ENCODE measurements at regions not wholly inside any gene's neighbourhood (a gene's known extent, or its start where the extent isn't known, plus 50 kb on each side); places are given as distances from the start of the nearest gene placed in this dataset.

DNA sequence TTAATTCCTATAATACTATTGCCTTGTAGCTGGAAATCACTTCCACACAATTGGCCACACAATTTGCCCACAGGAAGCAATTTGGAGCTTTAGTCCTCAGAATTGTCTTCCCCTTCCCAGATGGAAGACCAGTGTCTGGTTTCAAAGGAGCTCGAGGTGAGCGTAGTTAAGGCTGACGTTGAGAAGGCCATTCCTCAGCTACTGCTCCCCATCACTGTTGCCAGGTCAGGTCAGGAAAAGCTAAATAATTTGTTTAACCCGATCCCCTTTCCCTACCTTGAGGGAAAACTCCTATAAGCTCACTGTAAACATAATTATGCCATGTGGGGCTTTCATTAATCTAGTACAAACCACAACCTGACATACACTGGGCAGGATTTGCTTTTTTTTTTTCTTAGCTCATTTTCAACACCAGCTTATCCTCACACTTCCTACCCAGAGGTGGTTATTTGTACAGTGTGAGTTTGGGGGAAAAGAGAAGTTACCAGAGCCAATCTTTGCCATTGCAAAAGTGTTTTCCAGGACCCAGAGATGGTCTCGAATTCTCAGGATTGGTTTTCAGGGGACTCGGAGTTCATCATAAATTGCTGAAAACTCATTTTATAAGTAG is 242.7 kb downstream of the CLIC5 start:
- no peak for DNase-seq
- Mint-ChIP-seq H3K27ac (ENCODE audit: unreplicated experiment) (no peak overlapping the region), H3K4me1 (ENCODE audit: low read depth, unreplicated experiment) (no peaks in the 10 kb centered on the region), H3K4me3 (ENCODE audit: unreplicated experiment) (no peak overlapping the region), H3K36me3 (ENCODE audit: unreplicated experiment) (no peaks in the 10 kb centered on the region), H3K27me3 (ENCODE audit: unreplicated experiment) (no peaks in the 10 kb centered on the region), H3K9me3 (ENCODE audit: unreplicated experiment) (peaks cover 2% of the 10 kb centered on the region)
- TF ChIP-seq, protein P1, sequence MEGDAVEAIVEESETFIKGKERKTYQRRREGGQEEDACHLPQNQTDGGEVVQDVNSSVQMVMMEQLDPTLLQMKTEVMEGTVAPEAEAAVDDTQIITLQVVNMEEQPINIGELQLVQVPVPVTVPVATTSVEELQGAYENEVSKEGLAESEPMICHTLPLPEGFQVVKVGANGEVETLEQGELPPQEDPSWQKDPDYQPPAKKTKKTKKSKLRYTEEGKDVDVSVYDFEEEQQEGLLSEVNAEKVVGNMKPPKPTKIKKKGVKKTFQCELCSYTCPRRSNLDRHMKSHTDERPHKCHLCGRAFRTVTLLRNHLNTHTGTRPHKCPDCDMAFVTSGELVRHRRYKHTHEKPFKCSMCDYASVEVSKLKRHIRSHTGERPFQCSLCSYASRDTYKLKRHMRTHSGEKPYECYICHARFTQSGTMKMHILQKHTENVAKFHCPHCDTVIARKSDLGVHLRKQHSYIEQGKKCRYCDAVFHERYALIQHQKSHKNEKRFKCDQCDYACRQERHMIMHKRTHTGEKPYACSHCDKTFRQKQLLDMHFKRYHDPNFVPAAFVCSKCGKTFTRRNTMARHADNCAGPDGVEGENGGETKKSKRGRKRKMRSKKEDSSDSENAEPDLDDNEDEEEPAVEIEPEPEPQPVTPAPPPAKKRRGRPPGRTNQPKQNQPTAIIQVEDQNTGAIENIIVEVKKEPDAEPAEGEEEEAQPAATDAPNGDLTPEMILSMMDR (IDR thresholded peaks at IDR 0.05; ENCODE audit: partially characterized antibody, unreplicated experiment), result no peak

DNA sequence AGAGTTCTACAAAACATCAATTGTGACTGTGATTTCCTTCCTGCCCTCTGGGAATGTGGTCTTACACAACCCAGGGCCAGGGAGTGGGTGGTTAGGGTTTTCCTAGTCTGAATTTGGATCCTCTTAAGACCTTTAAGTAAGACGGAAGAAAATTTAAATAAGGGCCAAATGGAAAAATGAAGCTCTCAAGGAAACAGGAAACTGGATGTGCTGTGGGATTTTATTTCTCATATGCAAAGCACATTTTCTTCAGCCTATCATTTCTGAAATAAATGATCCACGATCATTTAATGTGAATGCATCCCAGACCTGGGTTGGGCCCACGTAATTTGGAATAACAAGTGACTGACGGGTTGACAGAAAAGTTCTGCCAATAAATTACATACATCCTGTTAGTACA is 243.6 kb downstream of the CLIC5 start:
- H3K4me1 Mint-ChIP-seq (ENCODE audit: low read depth, unreplicated experiment), result no peaks in the 10 kb centered on the region
- no peak overlapping the region for H3K27ac Mint-ChIP-seq (ENCODE audit: unreplicated experiment)

DNA sequence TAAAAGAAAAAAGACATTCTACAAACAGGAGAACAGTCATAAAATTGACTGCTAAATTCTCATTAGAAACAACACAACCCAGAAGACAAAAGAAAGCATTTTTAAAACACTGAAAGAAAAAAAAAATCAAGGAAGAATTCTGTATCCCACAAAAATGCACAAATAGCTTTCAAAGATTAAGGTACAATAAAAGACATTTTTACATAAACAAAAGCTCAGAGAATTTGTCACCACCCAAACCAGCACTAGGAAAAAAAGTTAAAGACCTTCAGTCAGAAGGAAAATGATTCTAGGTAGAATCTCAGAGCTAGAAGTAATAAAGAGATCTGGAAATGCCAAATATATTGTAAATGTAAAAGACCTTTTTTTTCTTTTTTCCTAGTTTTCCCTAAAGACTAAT is 252.4 kb downstream of the CLIC5 start:
- no peak for DNase-seq
- TF ChIP-seq, protein P1 (IDR thresholded peaks at IDR 0.05; ENCODE audit: partially characterized antibody, unreplicated experiment), result no peak
- Mint-ChIP-seq H3K36me3 (ENCODE audit: unreplicated experiment) (no peaks in the 10 kb centered on the region), H3K27ac (ENCODE audit: unreplicated experiment) (no peak overlapping the region), H3K27me3 (ENCODE audit: unreplicated experiment) (no peaks in the 10 kb centered on the region), H3K4me1 (ENCODE audit: low read depth, unreplicated experiment) (no peaks in the 10 kb centered on the region), H3K9me3 (ENCODE audit: unreplicated experiment) (no peaks in the 10 kb centered on the region), H3K4me3 (ENCODE audit: unreplicated experiment) (no peak overlapping the region)

More for the DNA sequence above, 243.6 kb downstream of the CLIC5 start:
- no peaks in the 10 kb centered on the region for H3K36me3 Mint-ChIP-seq (ENCODE audit: unreplicated experiment)
- H3K9me3 Mint-ChIP-seq (ENCODE audit: unreplicated experiment), result peaks cover 2% of the 10 kb centered on the region
- TF ChIP-seq, protein P1 (IDR thresholded peaks at IDR 0.05; ENCODE audit: partially characterized antibody, unreplicated experiment), result no peak
- no peak overlapping the region for H3K4me3 Mint-ChIP-seq (ENCODE audit: unreplicated experiment)
- no peaks in the 10 kb centered on the region for H3K27me3 Mint-ChIP-seq (ENCODE audit: unreplicated experiment)
- DNase-seq, result no peak

DNA sequence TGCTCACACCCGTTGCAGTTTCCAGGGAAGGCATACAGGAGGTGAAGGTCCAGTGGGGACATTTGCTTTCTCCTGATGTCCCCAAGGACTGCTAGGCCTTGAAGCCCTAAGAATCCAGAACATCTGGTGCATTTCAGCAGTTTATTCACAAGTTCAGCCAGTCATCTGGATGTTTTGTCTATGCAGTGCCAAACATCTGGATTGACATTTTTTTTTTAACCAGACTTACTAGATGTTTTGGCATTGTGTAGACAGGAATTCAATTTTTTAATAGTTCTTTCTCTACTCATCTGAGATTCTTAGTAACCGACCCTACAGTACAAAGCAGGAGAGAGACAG is 256.2 kb downstream of the CLIC5 start:
- H3K27me3 Mint-ChIP-seq (ENCODE audit: unreplicated experiment), result no peaks in the 10 kb centered on the region
- TF ChIP-seq, protein P1 (IDR thresholded peaks at IDR 0.05; ENCODE audit: partially characterized antibody, unreplicated experiment), result no peak
- H3K27ac Mint-ChIP-seq (ENCODE audit: unreplicated experiment), result no peak overlapping the region
- DNase-seq, result no peak
- H3K4me1 Mint-ChIP-seq (ENCODE audit: low read depth, unreplicated experiment), result no peaks in the 10 kb centered on the region
- no peaks in the 10 kb centered on the region for H3K36me3 Mint-ChIP-seq (ENCODE audit: unreplicated experiment)
- H3K4me3 Mint-ChIP-seq (ENCODE audit: unreplicated experiment), result no peak overlapping the region
- H3K9me3 Mint-ChIP-seq (ENCODE audit: unreplicated experiment), result no peaks in the 10 kb centered on the region

DNA sequence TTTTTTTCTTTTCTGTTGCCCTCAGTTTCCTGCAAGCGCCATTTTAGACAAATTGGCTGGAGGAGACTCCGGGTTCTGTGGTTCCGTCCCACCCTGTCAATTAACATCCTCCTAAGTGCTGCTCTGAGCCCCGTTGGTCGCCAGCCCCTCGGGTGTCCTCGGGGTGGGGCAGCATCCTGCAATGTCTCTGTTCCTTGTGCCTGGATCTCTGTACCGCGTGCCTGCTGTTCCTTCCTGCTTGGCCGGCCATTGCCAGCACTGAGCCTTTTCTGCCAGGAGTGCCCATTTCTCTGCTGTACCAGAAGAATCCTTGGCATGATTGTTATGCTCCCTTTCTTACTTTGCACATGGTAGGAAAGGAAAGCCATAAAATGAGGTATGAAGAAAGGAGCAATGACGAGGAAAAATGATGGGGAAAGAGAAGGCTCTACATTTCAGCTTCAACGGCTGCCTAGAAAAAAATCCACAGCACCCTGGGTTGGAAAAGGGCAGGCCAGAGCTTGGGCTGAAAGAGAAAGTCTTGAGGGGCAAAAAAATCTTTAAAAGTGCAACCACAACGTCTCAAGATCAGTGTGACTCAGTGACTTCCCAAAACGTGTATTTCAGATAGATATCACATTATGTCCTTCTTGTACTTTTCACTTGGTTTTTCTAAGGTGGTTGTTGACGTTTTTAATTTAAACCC is 256.7 kb downstream of the CLIC5 start:
- TF ChIP-seq, protein P1 (IDR thresholded peaks at IDR 0.05; ENCODE audit: partially characterized antibody, unreplicated experiment), result no peak
- Mint-ChIP-seq H3K9me3 (ENCODE audit: unreplicated experiment) (no peaks in the 10 kb centered on the region), H3K4me3 (ENCODE audit: unreplicated experiment) (no peak overlapping the region), H3K36me3 (ENCODE audit: unreplicated experiment) (no peaks in the 10 kb centered on the region), H3K27me3 (ENCODE audit: unreplicated experiment) (no peaks in the 10 kb centered on the region), H3K27ac (ENCODE audit: unreplicated experiment) (no peak overlapping the region), H3K4me1 (ENCODE audit: low read depth, unreplicated experiment) (no peaks in the 10 kb centered on the region)
- DNase-seq, result no peak

All from glutamatergic neuron (in vitro differentiated cells).